HG02571 (cell line): ENCODE measurements at regions not wholly inside any gene's neighbourhood (a gene's known extent, or its start where the extent isn't known, plus 50 kb on each side); places are given as distances from the start of the nearest gene placed in this dataset.
"Not testable (repeated sequence)": the region's sequence is repeated elsewhere in the genome, so short reads cannot be mapped to it uniquely, and the experiment has no call there.

ENCODE experiments used
- ATAC-seq: cut with Tn5 transposase; IDR thresholded peaks from one replicate; pipeline ENCODE4 v1.9.1; 2021; ENCODE audit warnings: mild to moderate bottlenecking, moderate library complexity; ENCODE audit not compliant: unreplicated experiment

DNA sequence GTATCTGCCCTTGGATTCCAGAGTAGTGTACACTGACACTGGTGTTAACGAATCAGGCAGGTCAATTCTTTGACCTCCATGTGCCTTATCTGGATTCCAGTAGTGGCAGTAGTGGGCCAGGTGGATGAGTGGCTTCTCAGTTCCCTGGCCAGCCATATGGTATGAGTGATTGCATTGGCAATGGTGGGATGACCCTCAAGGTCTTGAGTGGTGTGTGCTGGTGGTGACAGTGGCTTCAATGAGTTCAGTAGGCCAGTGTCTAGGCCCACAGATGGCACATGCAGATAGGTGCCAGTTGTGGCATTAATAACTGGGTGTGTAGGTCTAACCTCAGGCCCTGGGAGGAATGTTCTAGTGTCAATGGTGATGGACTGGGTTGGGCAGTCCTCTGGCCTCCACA lies 674.1 kb upstream of the NXPH2 start:
- ATAC-seq: no peak

DNA sequence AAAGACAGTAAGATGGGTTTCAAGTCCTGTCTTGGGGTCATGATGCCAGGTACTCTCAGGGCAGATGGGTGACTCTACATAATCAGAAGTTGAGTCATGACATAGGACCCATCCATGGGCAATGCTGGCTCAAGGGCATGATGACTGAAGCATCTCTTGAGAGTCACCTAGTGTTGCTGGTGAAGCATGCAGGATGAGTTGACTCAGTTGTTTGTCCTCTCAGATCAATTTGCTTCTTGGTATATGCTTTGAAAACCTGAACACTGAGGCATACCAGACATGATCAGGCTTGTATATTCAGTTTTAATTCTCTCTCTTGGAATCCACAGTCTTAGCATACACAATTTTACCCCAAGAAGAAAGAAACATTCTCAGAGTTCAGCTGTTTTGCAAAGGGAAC lies 658.9 kb upstream of the NXPH2 start:
- ATAC-seq: no peak

DNA sequence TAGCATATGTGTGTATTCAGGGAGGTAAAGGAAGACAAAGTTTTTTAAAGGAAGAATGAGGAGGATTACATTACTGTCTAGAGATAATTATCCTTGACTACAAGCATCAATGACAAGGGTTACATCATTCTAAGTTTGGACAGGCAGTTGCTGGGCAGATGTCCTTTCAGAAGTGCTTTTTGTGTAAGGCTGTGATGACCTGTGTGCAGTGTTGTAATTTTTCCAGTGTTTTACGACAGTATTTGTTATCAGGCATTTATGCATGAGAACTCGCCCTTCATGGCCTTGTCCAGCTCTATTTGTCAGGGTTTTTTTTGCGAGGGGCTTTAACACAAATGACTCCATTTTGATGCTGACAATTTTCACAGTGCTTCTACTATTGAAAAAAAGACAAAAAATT lies 658.3 kb upstream of the NXPH2 start:
- no peak for ATAC-seq

DNA sequence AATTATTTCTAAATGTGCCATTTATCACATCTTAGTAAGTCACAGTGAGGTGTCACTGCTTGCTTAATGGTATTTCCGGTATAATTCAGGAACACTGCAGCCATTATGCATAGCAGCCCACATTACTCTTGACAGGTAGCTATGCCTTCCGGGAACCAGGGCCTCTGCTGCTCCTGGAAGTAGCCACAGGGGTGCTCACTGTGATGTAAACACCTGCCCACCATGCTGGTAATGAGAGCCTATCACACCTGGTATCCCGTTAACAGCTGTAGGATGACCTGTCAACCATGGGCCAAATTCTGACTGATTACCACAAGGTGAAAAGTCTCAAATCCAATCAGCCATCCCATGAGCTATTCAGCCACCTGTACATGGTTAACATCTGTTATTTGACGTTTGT lies 647.0 kb upstream of the NXPH2 start:
- ATAC-seq: no peak

DNA sequence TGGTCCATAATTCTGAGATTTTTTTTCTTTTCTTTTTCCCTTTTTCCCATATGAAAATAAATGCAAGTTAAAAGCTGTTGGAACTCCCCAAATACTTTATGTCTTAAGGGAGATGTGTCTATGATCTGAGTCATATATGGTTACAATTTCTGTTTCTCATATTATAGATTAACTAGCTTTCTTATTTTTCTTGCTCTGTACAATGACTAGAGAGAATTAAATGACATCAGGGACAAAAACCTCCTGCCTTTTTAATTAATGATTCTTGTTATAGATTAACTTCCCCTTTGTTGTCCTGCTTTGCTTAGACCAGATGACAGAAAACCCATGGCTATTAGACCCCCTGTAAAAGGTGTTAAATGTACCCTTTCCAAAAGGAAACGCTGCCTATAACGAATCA lies 643.9 kb upstream of the NXPH2 start:
- no peak for ATAC-seq

DNA sequence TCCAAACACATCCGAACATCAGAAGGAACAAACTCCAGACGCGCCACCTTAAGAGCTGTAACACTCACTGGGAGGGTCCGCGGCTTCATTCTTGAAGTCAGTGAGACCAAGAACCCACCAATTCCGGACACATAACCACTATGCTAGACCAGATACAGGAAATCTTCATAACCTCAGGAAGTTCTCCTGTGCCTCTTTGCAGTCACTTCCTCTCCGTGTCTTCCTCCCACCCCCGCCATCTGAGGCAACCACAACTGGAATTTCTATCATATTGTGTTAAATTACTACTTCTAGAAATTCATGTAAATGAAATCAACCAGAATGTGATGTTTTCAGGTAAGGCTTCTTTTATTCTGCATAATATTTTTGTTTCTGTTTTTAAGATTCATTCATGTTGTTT lies 631.0 kb upstream of the NXPH2 start:
- ATAC-seq: no peak

DNA sequence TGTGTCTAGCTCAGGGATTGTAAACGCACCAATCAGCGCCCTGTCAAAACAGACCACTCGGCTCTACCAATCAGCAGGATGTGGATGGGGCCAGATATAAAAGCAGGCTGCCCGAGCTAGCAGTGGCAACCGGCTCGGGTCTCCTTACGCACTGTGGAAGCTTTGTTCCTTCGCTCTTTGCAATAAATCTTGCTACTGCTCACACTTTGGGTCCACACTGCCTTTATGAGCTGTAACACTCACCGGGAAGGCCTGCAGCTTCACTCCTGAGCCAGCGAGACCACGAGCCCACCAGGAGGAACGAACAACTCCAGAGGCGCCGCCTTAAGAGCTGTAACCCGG lies 630.6 kb upstream of the NXPH2 start:
- not testable (repeated sequence) for ATAC-seq

DNA sequence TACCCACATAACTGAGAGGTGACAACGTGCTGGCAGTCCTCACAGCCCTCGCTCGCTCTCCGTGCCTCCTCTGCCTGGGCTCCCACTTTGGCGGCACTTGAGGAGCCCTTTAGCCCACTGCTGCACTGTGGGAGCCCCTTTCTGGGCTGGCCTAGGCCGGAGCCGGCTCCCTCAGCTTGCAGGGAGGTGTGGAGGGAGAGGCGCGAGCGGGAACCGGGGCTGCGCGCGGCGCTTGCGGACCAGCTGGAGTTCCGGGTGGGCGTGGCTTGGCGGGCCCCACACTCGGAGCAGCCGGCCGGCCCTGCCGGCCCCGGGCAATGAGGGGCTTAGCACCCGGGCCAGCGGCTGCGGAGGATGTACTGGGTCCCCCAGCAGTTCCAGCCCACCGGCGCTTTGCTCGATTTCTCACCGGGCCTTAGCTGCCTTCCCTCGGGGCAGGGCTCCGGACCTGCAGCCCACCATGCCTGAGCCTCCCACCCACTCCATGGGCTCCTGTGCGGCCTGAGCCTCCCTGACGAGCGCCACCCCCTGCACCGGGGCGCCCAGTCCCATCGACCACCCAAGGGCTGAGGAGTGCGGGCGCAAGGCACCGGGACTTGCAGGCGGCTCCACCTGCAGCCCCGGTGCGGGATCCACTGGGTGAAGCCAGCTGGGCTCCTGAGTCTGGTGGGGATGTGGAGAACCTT lies 630.1 kb upstream of the NXPH2 start:
- not testable (repeated sequence) for ATAC-seq

DNA sequence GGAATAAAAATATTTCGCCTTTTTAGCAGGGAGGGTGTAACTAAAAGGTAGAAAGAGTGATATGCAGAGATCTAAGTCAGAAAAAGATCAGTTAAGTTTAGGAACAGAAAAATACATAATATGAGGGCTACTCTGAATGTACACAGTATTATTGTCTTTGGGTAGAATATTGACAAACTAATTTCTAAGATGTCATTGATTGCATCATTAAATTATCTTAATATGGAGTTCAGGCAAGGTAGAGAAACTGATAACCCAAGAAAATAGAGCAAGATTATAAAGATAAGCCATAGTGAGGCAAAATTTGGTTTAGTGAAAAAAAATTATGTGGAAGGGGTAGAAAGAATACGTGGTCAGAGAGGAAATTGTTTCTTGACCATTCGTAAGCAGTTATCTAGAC lies 629.0 kb upstream of the NXPH2 start:
- no peak for ATAC-seq

DNA sequence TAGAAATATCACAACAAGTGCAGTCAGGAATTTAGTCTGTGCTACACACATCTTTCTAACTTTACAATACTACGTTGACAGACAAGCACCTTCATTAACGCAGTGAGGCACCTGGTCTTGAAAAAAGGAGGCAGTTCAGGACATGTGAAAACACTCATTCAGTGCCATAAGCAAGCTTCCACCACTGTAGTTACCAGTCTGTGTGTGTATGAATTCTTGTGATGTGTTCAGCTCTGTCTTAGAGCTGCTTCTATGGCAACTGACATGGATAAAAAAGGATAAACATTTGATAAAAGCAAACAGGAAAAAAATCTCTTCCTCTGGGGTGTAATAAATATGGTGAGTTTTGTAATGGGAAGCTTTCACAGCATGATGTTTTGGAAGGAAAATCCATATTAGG lies 623.8 kb upstream of the NXPH2 start:
- no peak for ATAC-seq

DNA sequence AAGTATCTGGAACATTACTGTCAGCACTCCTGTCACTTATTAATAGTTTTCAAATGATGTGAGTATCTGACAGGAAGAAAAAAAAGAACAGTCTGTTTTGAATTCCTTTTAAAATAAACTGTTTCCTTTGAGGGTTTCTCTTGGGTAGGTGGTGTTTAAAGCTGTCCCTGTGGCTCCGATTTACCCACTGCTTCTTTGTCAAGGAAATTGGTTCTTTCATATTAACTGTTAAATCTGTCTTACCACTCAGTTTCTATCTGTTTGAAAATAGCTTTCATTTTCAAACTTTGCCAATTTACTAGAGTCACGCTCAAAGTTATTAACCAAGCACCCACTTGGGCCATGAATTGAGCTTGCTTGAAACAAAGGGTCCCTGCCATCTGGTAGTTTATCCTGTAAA lies 614.6 kb upstream of the NXPH2 start:
- ATAC-seq: no peak

DNA sequence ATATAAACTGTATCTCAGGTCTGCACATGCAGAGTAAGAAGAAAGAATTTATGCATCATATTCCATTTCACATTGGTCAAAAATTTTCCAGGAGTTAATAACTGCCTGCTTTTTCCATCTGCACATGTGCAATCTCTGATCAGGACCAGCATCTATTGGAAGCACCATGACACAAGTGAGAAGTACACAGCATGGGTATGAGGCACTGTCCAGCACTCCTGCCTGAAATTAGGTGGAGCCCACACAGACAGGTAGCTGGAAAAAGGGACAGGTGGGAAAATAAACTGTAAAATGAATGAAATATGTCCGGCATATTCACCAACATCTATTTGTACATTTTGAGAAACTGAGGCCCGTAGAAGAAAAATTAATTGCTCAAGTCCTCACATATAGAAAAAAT lies 609.2 kb upstream of the NXPH2 start:
- no peak for ATAC-seq

DNA sequence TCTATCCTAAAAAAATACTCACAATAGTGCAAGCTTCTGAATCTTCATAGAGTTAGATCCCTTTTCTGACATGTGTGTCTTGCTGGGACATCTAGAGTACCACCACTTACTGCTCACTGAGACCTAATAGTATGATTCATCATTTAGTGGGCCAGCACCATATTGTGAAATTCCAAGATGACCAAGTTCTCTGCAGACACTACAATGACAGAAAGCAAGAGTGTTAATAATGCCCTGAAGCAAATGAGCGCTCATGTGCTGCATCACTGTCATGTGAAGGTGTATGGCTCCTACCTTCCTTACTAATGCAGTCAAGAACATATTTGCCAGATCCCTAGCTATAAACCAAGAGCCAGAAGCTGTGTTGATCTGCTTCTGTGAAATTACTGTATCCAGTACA lies 606.2 kb upstream of the NXPH2 start:
- ATAC-seq: no peak

DNA sequence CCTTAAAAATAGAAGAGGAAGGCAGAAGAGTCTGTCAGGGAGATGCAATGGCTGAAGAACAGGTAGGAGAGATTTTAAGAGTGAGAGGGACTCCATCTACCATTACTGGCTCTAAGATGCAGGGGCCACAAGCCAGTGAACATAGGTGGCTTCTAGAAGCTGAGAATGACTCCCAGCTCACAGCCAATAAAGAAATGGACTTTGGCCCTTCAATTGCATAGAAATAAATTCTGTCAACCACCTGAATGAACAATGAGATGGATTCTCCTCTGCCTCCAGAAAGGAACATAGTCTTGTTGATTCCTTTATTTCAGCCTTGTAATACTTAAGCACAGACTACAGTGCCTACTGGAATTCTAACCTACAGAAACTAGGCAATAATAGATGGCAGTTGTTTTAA lies 603.3 kb upstream of the NXPH2 start:
- ATAC-seq: no peak

DNA sequence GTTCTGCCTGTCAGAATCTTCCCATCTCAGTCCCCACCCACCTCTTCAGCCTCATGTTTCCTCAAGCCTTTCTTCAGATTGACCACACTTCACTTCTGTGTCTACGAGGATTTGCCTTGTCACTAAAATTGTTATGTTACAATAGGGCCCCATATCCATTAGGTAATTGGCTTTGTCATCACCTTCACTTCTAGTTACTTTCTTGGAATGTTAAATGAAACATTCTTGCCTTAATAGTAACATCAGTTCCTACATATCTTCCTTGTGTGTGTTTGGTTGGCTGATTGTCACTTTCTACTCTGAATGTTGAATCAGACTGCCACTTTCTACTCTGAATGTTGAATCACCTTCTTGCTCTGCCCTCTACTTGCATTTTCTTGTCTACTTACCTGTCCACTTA lies 599.9 kb upstream of the NXPH2 start:
- ATAC-seq: no peak

DNA sequence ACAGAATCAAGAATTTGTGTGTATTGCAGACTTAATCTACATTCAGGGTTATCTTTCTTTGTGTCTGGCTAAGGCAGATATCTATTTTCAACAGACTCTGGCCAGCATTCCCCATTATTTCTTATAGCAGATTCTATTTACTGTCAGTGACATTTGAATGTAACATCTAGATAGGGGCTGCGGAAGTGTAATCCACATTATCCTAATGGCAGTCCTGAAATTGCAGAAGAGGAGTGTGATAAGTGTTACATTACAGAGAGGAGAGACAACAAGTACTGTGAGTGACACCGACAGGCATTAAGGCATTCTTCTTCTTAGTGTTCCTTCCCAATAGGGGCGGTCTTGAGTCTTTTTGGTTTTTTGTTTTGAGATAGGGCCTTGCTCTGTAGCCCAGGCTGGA lies 598.2 kb upstream of the NXPH2 start:
- no peak for ATAC-seq

DNA sequence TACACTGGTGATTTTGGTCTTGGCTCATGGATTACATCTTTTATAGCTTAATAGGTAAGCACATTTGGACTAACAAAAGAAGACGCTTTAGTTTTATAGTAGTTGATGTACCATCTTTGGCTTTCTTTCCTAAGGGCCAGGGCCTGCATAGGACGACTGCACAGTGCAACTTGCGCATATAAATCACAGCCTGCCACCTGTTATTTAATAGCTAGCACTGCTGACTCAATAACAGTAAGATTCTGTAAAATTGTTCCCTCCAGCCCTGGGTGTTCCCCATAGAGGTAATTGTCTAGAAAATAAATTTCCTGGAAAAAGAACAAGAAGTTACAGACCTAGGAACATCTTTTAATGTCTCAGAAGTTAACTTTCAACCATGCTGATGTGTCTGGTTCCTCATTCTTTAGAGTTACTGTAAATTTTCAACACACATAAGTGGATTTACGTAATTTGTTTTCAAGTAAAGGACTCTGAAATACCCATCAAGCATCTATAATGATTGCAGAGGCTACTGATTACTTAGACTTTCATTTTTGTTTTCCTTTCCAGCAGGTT lies 594.2 kb upstream of the NXPH2 start:
- ATAC-seq: no peak

DNA sequence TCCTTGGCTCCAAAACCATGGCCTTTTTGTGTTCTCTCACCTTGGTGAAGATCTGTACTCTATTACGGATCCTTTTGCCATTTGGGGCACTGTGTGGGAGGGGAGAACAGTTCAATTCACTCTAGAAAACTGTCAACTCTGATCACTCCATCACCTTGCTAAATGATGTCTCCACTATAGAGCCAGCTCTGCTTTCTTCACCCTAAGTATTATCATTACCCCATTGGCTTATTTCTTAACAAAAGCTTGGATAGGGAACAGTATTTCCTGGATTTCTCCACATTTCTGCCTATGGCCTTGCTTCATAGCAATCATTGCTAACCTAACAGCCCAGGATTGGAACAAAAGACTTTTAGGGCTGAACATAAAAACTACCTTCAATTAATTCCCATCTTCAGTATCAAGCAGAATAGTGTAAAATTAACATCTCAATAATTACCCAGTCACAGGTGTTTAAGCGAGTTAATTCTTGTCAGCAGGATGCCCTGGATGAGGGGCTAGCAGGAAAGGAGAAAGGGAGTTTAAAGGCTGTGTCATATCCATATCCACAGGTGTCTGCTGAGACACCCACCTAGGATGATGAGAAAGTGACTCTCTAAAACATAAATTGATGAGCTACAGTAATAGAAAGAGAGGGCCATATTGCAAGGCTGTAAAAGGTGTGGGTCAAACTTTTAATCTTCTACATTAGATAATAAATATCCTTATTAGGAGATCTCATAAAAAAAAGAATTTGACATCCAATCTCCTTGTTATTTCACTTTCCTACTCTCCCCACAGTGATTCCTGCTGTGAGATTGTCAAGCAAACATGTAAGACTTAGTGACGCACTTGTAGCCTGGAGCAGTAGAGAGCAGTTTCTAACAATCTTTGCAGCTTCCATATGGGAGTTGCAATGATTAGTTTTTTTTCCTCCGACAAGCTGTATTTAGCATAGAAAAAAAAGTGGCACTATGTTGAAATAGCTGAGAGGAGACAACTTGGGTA lies 589.5 kb upstream of the NXPH2 start:
- ATAC-seq: no peak

DNA sequence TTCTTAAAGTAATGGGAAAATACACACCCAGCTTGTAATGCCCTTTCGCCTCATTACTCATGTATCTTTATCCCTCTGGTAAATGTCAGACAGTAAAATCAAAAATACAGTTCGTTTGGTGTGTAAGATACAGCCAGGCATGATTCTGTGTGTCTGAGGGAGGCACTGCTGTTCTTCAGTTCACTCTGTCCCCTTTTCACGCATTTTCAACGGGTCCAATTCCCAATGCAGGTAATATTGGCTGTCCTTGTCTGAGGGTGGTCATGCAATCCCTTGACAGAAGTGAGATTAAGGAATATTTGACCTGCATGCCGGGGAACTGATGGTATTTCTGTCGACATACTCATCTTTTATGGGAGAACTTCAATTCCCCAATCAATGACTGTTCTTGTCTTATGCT lies 587.2 kb upstream of the NXPH2 start:
- no peak for ATAC-seq

DNA sequence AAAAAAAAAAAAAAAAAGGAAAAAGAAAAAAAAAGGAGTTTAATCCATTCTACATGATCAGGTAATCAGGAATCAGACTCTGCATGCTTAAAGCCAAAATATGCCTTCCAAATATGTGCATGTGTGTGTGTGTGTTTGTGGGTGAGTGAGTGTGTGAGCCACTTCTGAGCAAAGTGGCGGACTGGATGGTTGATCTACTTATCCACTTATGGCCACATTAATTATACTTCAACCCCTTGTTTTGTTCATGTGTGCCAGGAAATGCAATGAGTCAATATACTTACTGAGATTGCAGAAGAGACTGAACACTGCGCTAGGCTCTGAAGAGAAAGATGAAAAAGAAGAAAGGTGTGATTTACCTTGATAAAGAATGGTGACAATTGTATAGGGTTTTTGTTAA lies 586.5 kb upstream of the NXPH2 start:
- no peak for ATAC-seq

DNA sequence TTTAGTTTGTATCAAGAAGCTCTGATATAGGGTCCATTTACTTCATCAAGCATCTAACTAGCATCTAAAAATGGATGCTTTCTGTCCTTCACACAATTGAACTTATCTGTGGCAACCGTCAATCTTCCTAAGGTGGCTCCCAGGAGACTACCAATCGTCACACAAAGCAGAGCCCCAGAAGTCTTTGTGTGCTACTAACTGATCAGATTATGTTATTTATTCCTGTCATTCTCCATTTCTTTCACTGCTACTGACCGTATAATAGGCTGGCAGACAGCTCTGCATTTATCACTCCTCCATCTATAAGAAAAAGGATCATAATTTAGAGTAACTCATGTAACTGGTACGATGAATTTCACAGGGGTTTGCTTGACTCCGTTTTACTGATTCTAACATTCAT lies 585.0 kb upstream of the NXPH2 start:
- ATAC-seq: no peak

DNA sequence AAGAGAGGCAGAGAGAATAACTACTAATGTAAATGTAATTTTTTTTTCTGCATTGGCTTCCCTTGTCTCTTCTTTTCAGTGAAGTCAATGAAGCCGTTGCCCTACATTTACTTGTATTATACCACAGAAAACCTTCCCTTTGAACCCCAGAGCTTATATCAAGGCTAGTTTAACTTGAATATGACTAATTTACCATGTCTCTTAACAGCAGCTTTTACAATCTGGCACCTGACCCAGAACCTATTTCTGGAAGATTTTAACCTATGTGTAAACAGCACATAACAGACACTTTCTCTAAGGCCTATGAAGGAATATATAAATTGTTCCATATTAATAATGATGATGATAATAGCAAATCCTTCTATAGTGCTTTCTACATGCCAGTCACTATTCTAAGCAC lies 580.5 kb upstream of the NXPH2 start:
- ATAC-seq: no peak
